ENCODE measurements at regions not wholly inside any gene's neighbourhood (a gene's known extent, or its start where the extent isn't known, plus 50 kb on each side); places are given as distances from the start of the nearest gene placed in this dataset.

- no peak for DNase-seq (ENCODE audit: low spot score)
These were observed 62.2 kb upstream of the PKDCC start for GRCh38 chr2:41985573-41986095.

GRCh38 chr2:41989501-41990180 is 58.2 kb upstream of the PKDCC start:
- no peak for DNase-seq (ENCODE audit: low spot score)

- DNase-seq (ENCODE audit: low spot score): no peak
These were observed 57.6 kb upstream of the PKDCC start for GRCh38 chr2:41990245-41990644.

- DNase-seq (ENCODE audit: low spot score): no peak
These were observed 57.1 kb upstream of the PKDCC start for GRCh38 chr2:41990688-41991087.

- DNase-seq (ENCODE audit: low spot score): no peak
These were observed 55.7 kb upstream of the PKDCC start for GRCh38 chr2:41992056-41992642.

GRCh38 chr2:41992671-41993434 is 55.0 kb upstream of the PKDCC start:
- DNase-seq (ENCODE audit: low spot score): no peak

- no peak for DNase-seq (ENCODE audit: low spot score)
These were observed 54.3 kb upstream of the PKDCC start for GRCh38 chr2:41993435-41993925.

GRCh38 chr2:41994233-41994637 is 53.6 kb upstream of the PKDCC start:
- DNase-seq (ENCODE audit: low spot score): no peak

GRCh38 chr2:41994661-41995060 is 53.2 kb upstream of the PKDCC start:
- no peak for DNase-seq (ENCODE audit: low spot score)

- DNase-seq (ENCODE audit: low spot score): no peak
These were observed 50.3 kb upstream of the PKDCC start for GRCh38 chr2:41997561-41997960.

All from pons (tissue), 1 donor.